Anterior cingulate cortex (tissue), 58 donors: ENCODE measurements at regions not wholly inside any gene's neighbourhood (a gene's known extent, or its start where the extent isn't known, plus 50 kb on each side); places are given as distances from the start of the nearest gene placed in this dataset.

ENCODE experiments used
- DNase-seq, 58 donors: peaks; one replicate each; lab custom pipeline; 2025; lab: John Stamatoyannopoulos, UW

- DNase-seq: no peak
Measured at GRCh38 chr16:80489173-80489572, 51.6 kb upstream of the DYNLRB2 start.

- DNase-seq: no peak
Measured at GRCh38 chr16:80488167-80488566, 52.6 kb upstream of the DYNLRB2 start.

- no peak for DNase-seq
Measured at GRCh38 chr16:80480664-80481063, 60.1 kb upstream of the DYNLRB2 start.

- DNase-seq: no peak
Measured at GRCh38 chr16:80477838-80478237, 63.0 kb upstream of the DYNLRB2 start.

GRCh38 chr16:80468029-80468428, 72.8 kb upstream of the DYNLRB2 start:
- no peak for DNase-seq

GRCh38 chr16:80466024-80466987, 74.5 kb upstream of the DYNLRB2 start:
- peak in 55 of 58 donors; percentile 5 to 76 (median 46) for DNase-seq

- no peak for DNase-seq
Measured at GRCh38 chr16:80463751-80464495, 76.9 kb upstream of the DYNLRB2 start.

GRCh38 chr16:80463326-80463725, 77.5 kb upstream of the DYNLRB2 start:
- DNase-seq: no peak

- no peak for DNase-seq
Measured at GRCh38 chr16:80462917-80463316, 77.9 kb upstream of the DYNLRB2 start.

GRCh38 chr16:80460988-80461387, 79.8 kb upstream of the DYNLRB2 start:
- DNase-seq: no peak

- no peak for DNase-seq
Measured at GRCh38 chr16:80459966-80460365, 80.8 kb upstream of the DYNLRB2 start.

- no peak for DNase-seq
Measured at GRCh38 chr16:80459331-80459777, 81.4 kb upstream of the DYNLRB2 start.

GRCh38 chr16:80457871-80458270, 82.9 kb upstream of the DYNLRB2 start:
- DNase-seq: no peak

GRCh38 chr16:80454802-80455201, 86.0 kb upstream of the DYNLRB2 start:
- DNase-seq: no peak

GRCh38 chr16:80449392-80449791, 91.4 kb upstream of the DYNLRB2 start:
- DNase-seq: no peak

- DNase-seq: no peak
Measured at GRCh38 chr16:80447241-80447640, 93.6 kb upstream of the DYNLRB2 start.

- no peak for DNase-seq
Measured at GRCh38 chr16:80442779-80443178, 98.0 kb upstream of the DYNLRB2 start.

GRCh38 chr16:80441935-80442334, 98.9 kb upstream of the DYNLRB2 start:
- DNase-seq: no peak

- DNase-seq: no peak
Measured at GRCh38 chr16:80440667-80441066, 100.1 kb upstream of the DYNLRB2 start.

GRCh38 chr16:80437707-80438106, 103.1 kb upstream of the DYNLRB2 start:
- DNase-seq: no peak

GRCh38 chr16:80436510-80436909, 104.3 kb upstream of the DYNLRB2 start:
- no peak for DNase-seq
